Left ventricle myocardium inferior (tissue), 1 donor: ENCODE measurements at regions not wholly inside any gene's neighbourhood (a gene's known extent, or its start where the extent isn't known, plus 50 kb on each side); places are given as distances from the start of the nearest gene placed in this dataset.
"Not testable (repeated sequence)": the region's sequence is repeated elsewhere in the genome, so short reads cannot be mapped to it uniquely, and the experiment has no call there.

Experiments
- DNase-seq: peaks from one replicate; pipeline ENCODE4 v3.0.0-alpha.2; 2020
- H3K27ac ChIP-seq: fragments of 200-600 bp; replicated peaks from 2 replicates; pipeline ENCODE4 v1.8.0; 2021
- H3K27me3 ChIP-seq: fragments of 200-600 bp; 2 replicates; pipeline ENCODE4 v1.8.0; 2021; ENCODE audit warnings: low read depth
- H3K36me3 ChIP-seq: fragments of 200-600 bp; 2 replicates; pipeline ENCODE4 v1.8.0; 2021
- H3K4me1 ChIP-seq: fragments of 200-600 bp; 2 replicates; pipeline ENCODE4 v1.8.0; 2021
- H3K4me3 ChIP-seq: fragments of 200-600 bp; 2 replicates; pipeline ENCODE4 v1.8.0; 2021; ENCODE audit warnings: mild to moderate bottlenecking, moderate library complexity
- H3K9me3 ChIP-seq: fragments of 200-600 bp; replicated peaks from 2 replicates; pipeline ENCODE4 v1.8.0; 2021
- CTCF ChIP-seq: fragments of 200-600 bp; IDR thresholded peaks from 2 replicates; pipeline ENCODE4 v1.8.0; 2021; ENCODE audit warnings: antibody characterized with exemption, mild to moderate bottlenecking, borderline replicate concordance
- intact Hi-C: fragments of 100-400 bp; cut with micrococcal nuclease; formaldehyde crosslinking; loops from one replicate; pipeline ENCODE4 v1.11.0; 2022
- donor health status: DM: no; HTN: yes; CAD: no; lungs with severe emphysema.

- no peak for DNase-seq
These were observed 589.1 kb downstream of the TRIML1 start for GRCh38 chr4:188728359-188728758.

GRCh38 chr4:188732131-188732530 lies 592.9 kb downstream of the TRIML1 start:
- Histone ChIP-seq H3K4me3 (no peak overlapping the region), H3K27ac (no peak overlapping the region), H3K36me3 (no peaks in the 10 kb centered on the region), H3K27me3 (no peaks in the 10 kb centered on the region), H3K9me3 (peaks cover 6% of the 10 kb centered on the region), H3K4me1 (no peaks in the 10 kb centered on the region)
- no peak for TF ChIP-seq CTCF
- intact Hi-C loops = no loop called here
- DNase-seq = no peak

More at GRCh38 chr4:188728359-188728758, 589.1 kb downstream of the TRIML1 start:
- no peak for TF ChIP-seq CTCF
- peaks cover 6% of the 10 kb centered on the region for H3K9me3 ChIP-seq
- no peaks in the 10 kb centered on the region for H3K36me3 ChIP-seq
- intact Hi-C loops = no loop called here
- H3K27me3 ChIP-seq = no peaks in the 10 kb centered on the region
- no peaks in the 10 kb centered on the region for H3K4me1 ChIP-seq
- H3K27ac ChIP-seq = no peak overlapping the region
- H3K4me3 ChIP-seq = no peak overlapping the region

- Histone ChIP-seq H3K9me3 (peaks cover 6% of the 10 kb centered on the region), H3K4me1 (no peaks in the 10 kb centered on the region), H3K4me3 (no peak overlapping the region), H3K36me3 (no peaks in the 10 kb centered on the region), H3K27me3 (no peaks in the 10 kb centered on the region), H3K27ac (no peak overlapping the region)
- DNase-seq = no peak
- intact Hi-C loops = no loop called here
- no peak for TF ChIP-seq CTCF
These were observed 595.8 kb downstream of the TRIML1 start for GRCh38 chr4:188735082-188735481.

GRCh38 chr4:188737251-188738002 lies 598.2 kb downstream of the TRIML1 start:
- Histone ChIP-seq H3K4me1 (no peaks in the 10 kb centered on the region), H3K27me3 (no peaks in the 10 kb centered on the region), H3K27ac (no peak overlapping the region), H3K9me3 (no peaks in the 10 kb centered on the region), H3K36me3 (no peaks in the 10 kb centered on the region), H3K4me3 (no peak overlapping the region)
- DNase-seq = no peak
- TF ChIP-seq CTCF = no peak
- intact Hi-C loops = no loop called here

GRCh38 chr4:188738290-188738689 lies 599.0 kb downstream of the TRIML1 start:
- Histone ChIP-seq H3K4me3 (peak overlapping the region; percentile 58), H3K27ac (peak overlapping the region; percentile 73)
- H3K9me3 ChIP-seq, intact Hi-C loops, DNase-seq, H3K27me3 ChIP-seq, H3K36me3 ChIP-seq, H3K4me1 ChIP-seq: not testable (repeated sequence)

GRCh38 chr4:188740172-188740571 lies 600.9 kb downstream of the TRIML1 start:
- intact Hi-C loops, DNase-seq, H3K27ac ChIP-seq, H3K4me1 ChIP-seq, H3K36me3 ChIP-seq, H3K27me3 ChIP-seq, H3K4me3 ChIP-seq: not testable (repeated sequence)
- peaks cover 13% of the 10 kb centered on the region for H3K9me3 ChIP-seq

GRCh38 chr4:188740791-188741190 lies 601.5 kb downstream of the TRIML1 start:
- H3K27ac ChIP-seq, DNase-seq, H3K36me3 ChIP-seq, H3K4me3 ChIP-seq, H3K4me1 ChIP-seq, H3K27me3 ChIP-seq, intact Hi-C loops: not testable (repeated sequence)
- peaks cover 13% of the 10 kb centered on the region for H3K9me3 ChIP-seq
